NCI-H82 (cell line): ENCODE measurements at regions not wholly inside any gene's neighbourhood (a gene's known extent, or its start where the extent isn't known, plus 50 kb on each side); places are given as distances from the start of the nearest gene placed in this dataset.

Source experiments
- DNase-seq: peaks from one replicate; lab custom pipeline; 2025; lab: John Stamatoyannopoulos, UW

GRCh38 chr22:49586873-49587272 is 240.8 kb downstream of the BRD1 start:
- no peak for DNase-seq

- DNase-seq = no peak
These were observed 241.4 kb downstream of the BRD1 start for GRCh38 chr22:49586244-49586748.

GRCh38 chr22:49585461-49586243 is 242.0 kb downstream of the BRD1 start:
- no peak for DNase-seq

GRCh38 chr22:49583886-49584505 is 243.7 kb downstream of the BRD1 start:
- no peak for DNase-seq

GRCh38 chr22:49583341-49583740 is 244.3 kb downstream of the BRD1 start:
- DNase-seq = no peak

GRCh38 chr22:49582678-49583077 is 245.0 kb downstream of the BRD1 start:
- no peak for DNase-seq

GRCh38 chr22:49582181-49582580 is 245.5 kb downstream of the BRD1 start:
- no peak for DNase-seq

- DNase-seq = no peak
These were observed 247.6 kb downstream of the BRD1 start for GRCh38 chr22:49580024-49580423.

GRCh38 chr22:49577168-49578060 is 250.3 kb downstream of the BRD1 start:
- DNase-seq = no peak

GRCh38 chr22:49576241-49577141 is 251.2 kb downstream of the BRD1 start:
- DNase-seq = no peak

- no peak for DNase-seq
These were observed 252.0 kb downstream of the BRD1 start for GRCh38 chr22:49575703-49576081.

GRCh38 chr22:49574881-49575702 is 252.6 kb downstream of the BRD1 start:
- DNase-seq = no peak

- no peak for DNase-seq
These were observed 253.3 kb downstream of the BRD1 start for GRCh38 chr22:49574205-49574880.

- no peak for DNase-seq
These were observed 254.4 kb downstream of the BRD1 start for GRCh38 chr22:49573109-49573765.

- no peak for DNase-seq
These were observed 256.3 kb downstream of the BRD1 start for GRCh38 chr22:49571326-49571725.

GRCh38 chr22:49570032-49570848 is 257.4 kb downstream of the BRD1 start:
- no peak for DNase-seq

GRCh38 chr22:49569286-49570031 is 258.2 kb downstream of the BRD1 start:
- no peak for DNase-seq

- no peak for DNase-seq
These were observed 258.9 kb downstream of the BRD1 start for GRCh38 chr22:49568751-49569285.
